Neural progenitor cell (in vitro differentiated cells): ENCODE measurements at regions not wholly inside any gene's neighbourhood (a gene's known extent, or its start where the extent isn't known, plus 50 kb on each side); places are given as distances from the start of the nearest gene placed in this dataset.

Source experiments
- DNase-seq: peaks from one replicate; pipeline ENCODE4 v3.0.0-alpha.2; 2016; ENCODE audit warnings: low spot score
- H2AFZ ChIP-seq: fragments of 200-600 bp; sonication (generic); replicated peaks from 2 replicates; pipeline ENCODE4 v1.6.1; 2016; ENCODE audit warnings: antibody characterized with exemption
- H3F3A ChIP-seq: fragments of 200-600 bp; sonication (generic); 2 replicates; pipeline ENCODE4 v1.6.1; 2016; ENCODE audit warnings: antibody characterized with exemption, low read depth
- H3K27ac ChIP-seq: fragments of 200-600 bp; sonication (generic); 2 replicates; pipeline ENCODE4 v1.5.1; 2016; ENCODE audit warnings: mild to moderate bottlenecking
- H3K27me3 ChIP-seq: fragments of 200-600 bp; sonication (generic); 2 replicates; pipeline ENCODE4 v1.6.1; 2016; ENCODE audit warnings: mild to moderate bottlenecking, moderate library complexity
- H3K36me3 ChIP-seq: fragments of 200-600 bp; sonication (generic); 2 replicates; pipeline ENCODE4 v1.5.1; 2016
- H3K4me1 ChIP-seq: fragments of 200-600 bp; sonication (generic); 2 replicates; pipeline ENCODE4 v1.6.1; 2016; ENCODE audit warnings: mixed run types
- H3K4me2 ChIP-seq: fragments of 200-600 bp; sonication (generic); 2 replicates; pipeline ENCODE4 v1.6.1; 2016
- H3K4me3 ChIP-seq: fragments of 200-600 bp; sonication (generic); 2 replicates; pipeline ENCODE4 v1.5.1; 2016
- H3K79me2 ChIP-seq: fragments of 200-600 bp; sonication (generic); 2 replicates; pipeline ENCODE4 v1.6.1; 2016; ENCODE audit warnings: low read depth
- H3K9ac ChIP-seq: fragments of 200-600 bp; sonication (generic); 2 replicates; pipeline ENCODE4 v1.6.1; 2016
- H3K9me3 ChIP-seq: fragments of 200-600 bp; sonication (generic); 2 replicates; pipeline ENCODE4 v1.5.1; 2016; ENCODE audit warnings: low read depth
- H4K20me1 ChIP-seq: fragments of 200-600 bp; sonication (generic); 2 replicates; pipeline ENCODE4 v1.6.1; 2016; ENCODE audit warnings: low read depth
- H3K27ac Mint-ChIP-seq: 3 replicates; pipeline ENCODE4 v1.8.0; 2021; ENCODE audit warnings: mixed read lengths
- H3K27me3 Mint-ChIP-seq: 2 replicates; pipeline ENCODE4 v1.8.0; 2022; ENCODE audit warnings: low read depth, mild to moderate bottlenecking, inconsistent platforms, moderate library complexity, mixed read lengths; ENCODE audit not compliant: insufficient read depth
- H3K36me3 Mint-ChIP-seq: 3 replicates; pipeline ENCODE4 v1.8.0; 2021; ENCODE audit warnings: mixed read lengths
- H3K4me1 Mint-ChIP-seq: 3 replicates; pipeline ENCODE4 v1.8.0; 2021; ENCODE audit warnings: mixed read lengths
- H3K4me3 Mint-ChIP-seq: 3 replicates; pipeline ENCODE4 v1.8.0; 2021; ENCODE audit warnings: mild to moderate bottlenecking, moderate library complexity, mixed read lengths
- H3K9me3 Mint-ChIP-seq: 3 replicates; pipeline ENCODE4 v1.8.0; 2020; ENCODE audit warnings: mixed read lengths
- CTCF ChIP-seq: fragments of 200-600 bp; sonication (generic); IDR thresholded peaks from 2 replicates; pipeline ENCODE4 v1.5.1; 2017; ENCODE audit warnings: antibody characterized with exemption, mild to moderate bottlenecking
- EZH2 ChIP-seq: fragments of 200-600 bp; sonication (generic); IDR thresholded peaks from 2 replicates; pipeline ENCODE4 v1.6.1; 2017; ENCODE audit warnings: antibody characterized with exemption, mild to moderate bottlenecking, moderate library complexity
- EZH2phosphoT487 ChIP-seq: fragments of 200-600 bp; sonication (generic); IDR thresholded peaks from 2 replicates; pipeline ENCODE4 v1.6.1; 2017; ENCODE audit warnings: antibody characterized with exemption

GRCh38 chr6:22149501-22150367 lies 147.1 kb downstream of the PRL start:
- no peaks in the 10 kb centered on the region for H3K36me3 ChIP-seq
- TF ChIP-seq EZH2phosphoT487 (no peak), CTCF (no peak), EZH2 (no peak)
- peaks cover 3% of the 10 kb centered on the region for H3K27me3 Mint-ChIP-seq
- H3K4me3 Mint-ChIP-seq, result peak overlapping the region; percentile 7
- peaks cover 11% of the 10 kb centered on the region for H3K36me3 Mint-ChIP-seq
- peak overlapping the region; percentile 15 for H3K4me2 ChIP-seq
- peaks cover 34% of the 10 kb centered on the region for H3K4me1 ChIP-seq
- H4K20me1 ChIP-seq, result no peaks in the 10 kb centered on the region
- H3K27ac ChIP-seq, result no peak overlapping the region
- H3K9me3 ChIP-seq, result no peaks in the 10 kb centered on the region
- no peaks in the 10 kb centered on the region for H3K27me3 ChIP-seq
- DNase-seq, result peak; percentile 19
- no peaks in the 10 kb centered on the region for H3K79me2 ChIP-seq
- H3K4me1 Mint-ChIP-seq, result peaks cover 77% of the 10 kb centered on the region
- no peak overlapping the region for H3K9ac ChIP-seq
- no peak overlapping the region for H3K4me3 ChIP-seq
- H2AFZ ChIP-seq, result no peak overlapping the region
- H3K27ac Mint-ChIP-seq, result peak overlapping the region; percentile 92
- H3K9me3 Mint-ChIP-seq, result peaks cover 4% of the 10 kb centered on the region
- H3F3A ChIP-seq, result peaks cover 7% of the 10 kb centered on the region

DNA sequence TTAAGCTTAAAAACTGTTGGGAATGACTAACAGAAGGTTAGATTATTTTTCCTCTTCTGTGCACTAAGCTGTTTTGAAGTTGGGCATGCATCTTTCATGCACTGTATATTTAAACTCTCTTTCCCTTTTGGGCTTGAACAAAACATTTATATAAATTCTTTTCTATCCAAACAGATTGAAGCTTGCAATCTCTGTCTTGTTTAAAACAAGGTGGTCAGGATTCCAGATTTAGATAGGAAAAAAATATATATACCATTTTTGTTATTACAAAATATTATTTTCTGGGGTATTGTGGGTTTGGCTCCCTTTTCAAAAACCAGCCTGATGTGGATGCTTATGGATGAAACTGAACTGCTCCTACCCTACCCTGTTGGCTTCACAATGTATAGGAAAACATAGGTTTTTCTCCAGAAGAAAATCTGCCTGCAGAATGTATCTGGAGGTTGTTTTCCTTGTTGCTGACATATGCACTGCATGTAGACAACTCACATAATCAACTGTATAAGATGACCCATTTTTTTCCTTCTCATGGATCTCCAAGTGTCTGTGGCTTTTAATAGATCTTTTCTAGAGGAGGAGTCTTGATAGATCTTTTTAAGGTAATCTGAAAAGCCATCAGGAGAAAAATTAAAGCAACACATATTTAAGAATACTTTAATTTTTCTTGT lies 146.3 kb downstream of the PRL start:
- Histone ChIP-seq H3F3A (peaks cover 7% of the 10 kb centered on the region), H3K9me3 (no peaks in the 10 kb centered on the region), H4K20me1 (no peaks in the 10 kb centered on the region), H2AFZ (no peak overlapping the region), H3K9ac (no peak overlapping the region), H3K4me3 (no peak overlapping the region), H3K4me2 (no peak overlapping the region), H3K27me3 (no peaks in the 10 kb centered on the region), H3K79me2 (no peaks in the 10 kb centered on the region), H3K4me1 (peaks cover 34% of the 10 kb centered on the region), H3K27ac (no peak overlapping the region), H3K36me3 (no peaks in the 10 kb centered on the region)
- TF ChIP-seq EZH2phosphoT487 (no peak), EZH2 (no peak), CTCF (no peak)
- H3K4me3 Mint-ChIP-seq, result peak overlapping the region; percentile 23
- H3K4me1 Mint-ChIP-seq, result peaks cover 70% of the 10 kb centered on the region
- peaks cover 4% of the 10 kb centered on the region for H3K9me3 Mint-ChIP-seq
- DNase-seq, result no peak
- peak overlapping the region; percentile 92 for H3K27ac Mint-ChIP-seq
- peaks cover 12% of the 10 kb centered on the region for H3K36me3 Mint-ChIP-seq
- H3K27me3 Mint-ChIP-seq, result peaks cover 3% of the 10 kb centered on the region

- no peak overlapping the region for H3K4me2 ChIP-seq
- no peak for TF ChIP-seq CTCF
- no peak for TF ChIP-seq EZH2
- no peak for TF ChIP-seq EZH2phosphoT487
- Mint-ChIP-seq H3K4me1 (peaks cover 60% of the 10 kb centered on the region), H3K9me3 (peaks cover 4% of the 10 kb centered on the region), H3K27me3 (peaks cover 3% of the 10 kb centered on the region), H3K36me3 (peaks cover 13% of the 10 kb centered on the region), H3K27ac (no peak overlapping the region), H3K4me3 (no peak overlapping the region)
- no peaks in the 10 kb centered on the region for H3K9me3 ChIP-seq
- H2AFZ ChIP-seq, result no peak overlapping the region
- no peak overlapping the region for H3K4me3 ChIP-seq
- H3K27ac ChIP-seq, result no peak overlapping the region
- no peaks in the 10 kb centered on the region for H3K79me2 ChIP-seq
- H3K27me3 ChIP-seq, result no peaks in the 10 kb centered on the region
- peaks cover 7% of the 10 kb centered on the region for H3F3A ChIP-seq
- H3K9ac ChIP-seq, result no peak overlapping the region
- no peaks in the 10 kb centered on the region for H3K36me3 ChIP-seq
- DNase-seq, result no peak
- no peaks in the 10 kb centered on the region for H4K20me1 ChIP-seq
- H3K4me1 ChIP-seq, result peaks cover 32% of the 10 kb centered on the region
Measured at GRCh38 chr6:22151892-22152291, 144.9 kb downstream of the PRL start.
